Naive thymus-derived CD4-positive, alpha-beta T cell (primary cell): ENCODE measurements at regions not wholly inside any gene's neighbourhood (a gene's known extent, or its start where the extent isn't known, plus 50 kb on each side); places are given as distances from the start of the nearest gene placed in this dataset.

ENCODE experiments used
- ATAC-seq: fragments of 150-1000 bp; cut with Tn5 transposase; 2 replicates; pipeline ENCODE4 v1.10.0; 2021; ENCODE audit warnings: mild to moderate bottlenecking, moderate library complexity
- CTCF ChIA-PET: fragments of 350-600 bp; sonication (Branson Sonifier 250); formaldehyde crosslinking; loops from one replicate; lab custom pipeline; 2021; ENCODE audit warnings: antibody characterized with exemption; lab: Charles Lee
- POLR2A ChIA-PET: fragments of 350-600 bp; sonication (Branson Sonifier 250); formaldehyde crosslinking; loops from one replicate; lab custom pipeline; 2021; ENCODE audit warnings: antibody characterized with exemption, inconsistent platforms; lab: Charles Lee
- DNase-seq, 9 donors: peaks; one replicate each; pipeline versions ENCODE4 v3.0.0 to v3.0.0-alpha.2; 2020 to 2022; ENCODE audit warnings: mixed read lengths in 1 of 9
- H3K27ac ChIP-seq: one replicate; pipeline ENCODE4 v1.7.0; 2013; ENCODE audit warnings: mild to moderate bottlenecking, low read depth, low read length, moderate library complexity
- H3K27me3 ChIP-seq, 2 donors: one replicate each; pipeline ENCODE4 v1.7.0; 2013; ENCODE audit warnings: low read length in 2 of 2, mild to moderate bottlenecking in 2 of 2, moderate library complexity in 2 of 2; ENCODE audit not compliant: control insufficient read depth in 2 of 2, insufficient read depth in 2 of 2
- H3K36me3 ChIP-seq, 3 experiments: 1 replicate in 2 of 3; 2 replicates in 1 of 3; pipeline ENCODE4 v1.7.0; 2013; ENCODE audit warnings: low read length in 3 of 3, mild to moderate bottlenecking in 3 of 3, moderate library complexity in 1 of 3; ENCODE audit not compliant: insufficient read depth in 3 of 3, control insufficient read depth in 2 of 3
- H3K4me1 ChIP-seq, 2 donors: one replicate each; pipeline ENCODE4 v1.7.0; 2013; ENCODE audit warnings: low read length in 2 of 2, mild to moderate bottlenecking in 2 of 2, moderate library complexity in 1 of 2; ENCODE audit not compliant: control insufficient read depth in 2 of 2, insufficient read depth in 2 of 2
- H3K4me3 ChIP-seq: 2 replicates; pipeline ENCODE4 v1.7.0; 2013; ENCODE audit warnings: mild to moderate bottlenecking, low read length
- H3K9me3 ChIP-seq, 3 experiments: 1 replicate in 2 of 3; 2 replicates in 1 of 3; pipeline ENCODE4 v1.7.0; 2013; ENCODE audit warnings: low read length in 3 of 3; ENCODE audit not compliant: control insufficient read depth in 2 of 3
- H3K27ac Mint-ChIP-seq, 9 donors: one replicate each; pipeline ENCODE4 v1.8.0; 2020 to 2022; ENCODE audit warnings: mixed read lengths in 9 of 9, mild to moderate bottlenecking in 8 of 9, moderate library complexity in 5 of 9, inconsistent platforms in 2 of 9
- H3K27me3 Mint-ChIP-seq, 5 donors: one replicate each; pipeline ENCODE4 v1.8.0; 2021 to 2022; ENCODE audit warnings: mixed read lengths in 5 of 5, mild to moderate bottlenecking in 1 of 5
- H3K36me3 Mint-ChIP-seq, 5 donors: one replicate each; pipeline ENCODE4 v1.8.0; 2020 to 2022; ENCODE audit warnings: mixed read lengths in 5 of 5, mild to moderate bottlenecking in 3 of 5, inconsistent platforms in 1 of 5
- H3K4me1 Mint-ChIP-seq, 7 donors: one replicate each; pipeline ENCODE4 v1.8.0; 2020 to 2022; ENCODE audit warnings: mixed read lengths in 7 of 7, mild to moderate bottlenecking in 3 of 7, inconsistent platforms in 1 of 7
- H3K4me3 Mint-ChIP-seq, 10 donors: one replicate each; pipeline ENCODE4 v1.8.0; 2020 to 2022; ENCODE audit warnings: mild to moderate bottlenecking in 10 of 10, mixed read lengths in 10 of 10, moderate library complexity in 6 of 10, inconsistent platforms in 2 of 10
- H3K9me3 Mint-ChIP-seq, 11 donors: one replicate each; pipeline ENCODE4 v1.8.0; 2020 to 2022; ENCODE audit warnings: mixed read lengths in 11 of 11, mild to moderate bottlenecking in 4 of 11, inconsistent platforms in 1 of 11, moderate library complexity in 1 of 11
- intact Hi-C, 2 donors: fragments of 100-400 bp; cut with micrococcal nuclease; formaldehyde crosslinking; loops; one replicate each; pipeline ENCODE4 v1.15.1; 2023

DNA sequence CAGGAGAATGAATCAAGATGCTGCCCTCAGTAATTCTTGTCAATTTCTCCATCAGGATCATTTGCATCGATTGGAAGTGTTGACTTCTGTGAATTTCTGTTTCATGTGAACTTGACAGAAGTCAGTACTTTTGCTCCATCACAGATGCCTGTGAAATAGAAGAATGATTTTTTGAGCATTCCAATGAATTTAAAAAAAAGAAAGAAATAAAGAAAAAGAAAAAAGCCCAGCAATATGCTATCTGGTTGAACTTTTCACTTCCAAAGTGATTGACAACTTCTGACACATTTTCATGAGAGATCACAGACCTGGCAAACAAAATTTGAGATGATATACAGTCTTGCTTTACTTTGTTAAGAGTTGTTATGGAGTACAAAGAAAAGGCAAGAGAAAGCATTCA is 175.3 kb downstream of the RWDD3 start:
- Histone ChIP-seq H3K36me3 (no peaks in the 10 kb centered on the region), H3K4me1 (no peaks in the 10 kb centered on the region), H3K9me3 (no peaks in the 10 kb centered on the region), H3K4me3 (no peak overlapping the region), H3K27ac (no peak overlapping the region), H3K27me3 (no peaks in the 10 kb centered on the region)
- Mint-ChIP-seq H3K4me1 (no peaks in the 10 kb centered on the region), H3K9me3 (peaks cover 0 to 10% (median 3%) of the 10 kb centered on the region in 11 donors), H3K27me3 (peaks cover 0 to 16% (median 13%) of the 10 kb centered on the region in 5 donors), H3K36me3 (no peaks in the 10 kb centered on the region), H3K27ac (no peak overlapping the region), H3K4me3 (no peak overlapping the region)
- no peak for DNase-seq
- ChIA-PET CTCF (no interaction called here), POLR2A (no interaction called here)
- ATAC-seq, result no peak
- intact Hi-C loops, result no loop called here

DNA sequence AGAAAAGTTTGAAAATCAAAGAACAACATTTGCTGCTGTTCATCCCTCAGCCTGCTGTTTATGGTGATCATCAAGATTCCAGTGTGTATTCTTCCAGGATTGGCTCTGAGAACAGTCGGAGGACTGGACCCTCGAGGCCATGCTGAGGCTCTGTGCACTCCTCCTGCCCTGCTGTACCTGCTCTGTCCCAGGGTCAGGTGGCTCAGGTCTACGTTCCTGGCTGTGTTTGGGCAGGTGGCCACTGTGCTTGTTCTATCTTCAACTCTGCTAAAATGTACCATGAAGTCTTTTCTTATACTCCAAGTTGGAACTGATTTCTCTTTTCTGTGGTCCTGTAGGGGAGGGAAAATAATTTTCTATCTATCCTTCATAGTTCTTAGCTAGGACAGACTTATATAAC is 175.9 kb downstream of the RWDD3 start:
- Histone ChIP-seq H3K27me3 (no peaks in the 10 kb centered on the region), H3K9me3 (no peaks in the 10 kb centered on the region), H3K4me1 (no peaks in the 10 kb centered on the region), H3K4me3 (no peak overlapping the region), H3K27ac (no peak overlapping the region), H3K36me3 (no peaks in the 10 kb centered on the region)
- Mint-ChIP-seq H3K27ac (no peak overlapping the region), H3K36me3 (no peaks in the 10 kb centered on the region), H3K4me3 (no peak overlapping the region), H3K27me3 (peaks cover 0 to 18% (median 13%) of the 10 kb centered on the region in 5 donors), H3K4me1 (no peaks in the 10 kb centered on the region), H3K9me3 (peaks cover 0 to 9% (median 3%) of the 10 kb centered on the region in 11 donors)
- DNase-seq (no peak), ATAC-seq (no peak)
- intact Hi-C loops, result no loop called here
- CTCF ChIA-PET, result no interaction called here
- POLR2A ChIA-PET, result no interaction called here

DNA sequence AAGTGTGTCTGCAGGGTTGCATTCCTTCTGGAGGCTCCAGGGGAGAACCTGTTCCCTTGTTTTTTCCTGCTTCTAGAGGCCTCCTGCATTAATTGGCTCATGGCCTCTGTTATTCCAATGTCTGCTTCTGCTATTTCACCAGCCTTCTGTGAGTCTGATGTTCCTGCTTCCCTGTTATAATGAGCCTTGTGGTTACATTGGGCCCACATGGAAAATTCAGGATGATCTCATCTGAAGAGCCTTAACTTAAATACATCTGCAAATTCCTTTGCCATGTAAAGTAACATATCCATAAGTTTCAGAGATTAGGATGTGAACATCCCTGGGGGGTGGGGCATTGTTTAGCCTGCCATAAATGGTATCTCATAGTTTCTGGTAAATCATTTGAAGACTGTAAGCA is 181.1 kb downstream of the RWDD3 start:
- no peak overlapping the region for H3K4me3 ChIP-seq
- H3K4me1 ChIP-seq, result no peaks in the 10 kb centered on the region
- no peaks in the 10 kb centered on the region for H3K9me3 ChIP-seq
- H3K27ac ChIP-seq, result no peak overlapping the region
- H3K4me1 Mint-ChIP-seq, result peaks cover 0 to 1% (median 0%) of the 10 kb centered on the region in 7 donors
- no peaks in the 10 kb centered on the region for H3K36me3 ChIP-seq
- intact Hi-C loops, result no loop called here
- H3K4me3 Mint-ChIP-seq, result no peak overlapping the region
- CTCF ChIA-PET, result no interaction called here
- no peak overlapping the region for H3K27ac Mint-ChIP-seq
- peaks cover 0 to 6% (median 5%) of the 10 kb centered on the region in 5 donors for H3K27me3 Mint-ChIP-seq
- ATAC-seq, result no peak
- H3K36me3 Mint-ChIP-seq, result no peaks in the 10 kb centered on the region
- no peak for DNase-seq
- H3K27me3 ChIP-seq, result no peaks in the 10 kb centered on the region
- peaks cover 0 to 7% (median 0%) of the 10 kb centered on the region in 11 donors for H3K9me3 Mint-ChIP-seq
- POLR2A ChIA-PET, result no interaction called here

DNA sequence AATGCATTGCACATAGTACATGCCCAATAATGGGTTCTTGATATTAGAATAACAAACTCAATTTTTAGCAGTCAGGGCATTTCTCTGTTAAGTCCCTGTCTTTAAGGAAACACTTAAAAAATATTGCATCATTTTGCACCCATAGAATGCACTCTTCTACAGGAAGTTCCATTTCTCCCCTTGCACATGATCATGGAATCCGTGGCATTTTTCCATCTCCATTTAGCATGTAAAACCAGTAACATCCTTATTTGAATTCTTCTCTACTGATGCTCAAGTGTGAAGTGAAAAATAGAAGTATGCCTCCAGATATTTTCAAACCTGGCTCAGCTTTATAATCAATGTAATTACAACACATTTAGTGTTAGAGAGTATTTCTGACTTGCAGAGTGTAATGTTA is 192.8 kb downstream of the RWDD3 start:
- intact Hi-C loops, result no loop called here
- Histone ChIP-seq H3K9me3 (no peaks in the 10 kb centered on the region), H3K4me1 (no peaks in the 10 kb centered on the region), H3K27me3 (no peaks in the 10 kb centered on the region), H3K4me3 (no peak overlapping the region), H3K36me3 (no peaks in the 10 kb centered on the region), H3K27ac (no peak overlapping the region)
- ChIA-PET POLR2A (no interaction called here), CTCF (no interaction called here)
- Mint-ChIP-seq H3K27ac (no peak overlapping the region), H3K27me3 (peaks cover 0 to 4% (median 0%) of the 10 kb centered on the region in 5 donors), H3K4me1 (no peaks in the 10 kb centered on the region), H3K36me3 (no peaks in the 10 kb centered on the region), H3K9me3 (peaks cover 0 to 9% (median 5%) of the 10 kb centered on the region in 11 donors), H3K4me3 (no peak overlapping the region)
- DNase-seq, result no peak
- no peak for ATAC-seq

DNA sequence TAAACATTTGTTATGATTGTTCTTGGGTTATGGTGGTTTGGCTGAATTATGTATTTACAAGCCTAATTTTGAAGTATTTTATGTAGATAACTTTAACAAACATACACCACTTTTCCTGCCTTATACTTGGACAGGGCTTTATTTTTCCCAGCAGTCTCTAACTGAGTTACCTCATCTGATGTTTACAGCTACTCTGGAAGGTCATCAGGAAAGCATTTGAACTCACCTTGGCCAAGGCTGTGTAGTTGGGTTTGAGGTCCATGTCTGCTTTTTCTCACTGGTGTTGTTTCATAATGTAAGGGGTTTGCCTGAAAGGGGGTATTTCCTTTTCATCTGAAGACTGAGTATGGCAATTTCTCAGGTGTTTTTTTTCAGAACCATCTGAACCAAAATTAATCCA is 193.5 kb downstream of the RWDD3 start:
- H3K4me1 Mint-ChIP-seq, result no peaks in the 10 kb centered on the region
- intact Hi-C loops, result no loop called here
- DNase-seq (no peak), ATAC-seq (no peak)
- peaks cover 0 to 4% (median 0%) of the 10 kb centered on the region in 5 donors for H3K27me3 Mint-ChIP-seq
- CTCF ChIA-PET, result no interaction called here
- peaks cover 0 to 9% (median 3%) of the 10 kb centered on the region in 11 donors for H3K9me3 Mint-ChIP-seq
- no peak overlapping the region for H3K4me3 Mint-ChIP-seq
- H3K27ac ChIP-seq, result no peak overlapping the region
- H3K27me3 ChIP-seq, result no peaks in the 10 kb centered on the region
- no peak overlapping the region for H3K4me3 ChIP-seq
- POLR2A ChIA-PET, result no interaction called here
- H3K36me3 Mint-ChIP-seq, result no peaks in the 10 kb centered on the region
- no peaks in the 10 kb centered on the region for H3K36me3 ChIP-seq
- no peaks in the 10 kb centered on the region for H3K4me1 ChIP-seq
- H3K27ac Mint-ChIP-seq, result no peak overlapping the region
- H3K9me3 ChIP-seq, result no peaks in the 10 kb centered on the region

DNA sequence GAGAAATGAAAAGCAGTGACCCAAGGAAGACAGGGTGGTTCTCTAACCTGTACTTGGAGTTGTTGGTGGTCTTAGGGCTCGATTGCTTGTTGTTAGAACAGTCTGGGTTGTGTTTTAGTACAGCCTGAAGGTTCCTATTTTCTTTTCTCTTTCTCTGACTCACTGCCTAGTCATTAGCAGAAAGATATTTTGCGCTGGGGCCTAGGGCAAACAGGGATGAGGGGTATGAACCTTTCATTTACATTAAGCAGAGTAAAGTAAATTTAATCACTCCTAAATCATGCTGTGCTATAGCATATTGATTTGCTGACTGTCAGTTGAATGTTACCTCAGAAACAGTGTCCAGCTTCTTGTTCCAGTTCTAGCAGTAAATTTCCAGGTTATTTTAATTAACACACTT is 197.2 kb downstream of the RWDD3 start:
- ChIA-PET POLR2A (no interaction called here), CTCF (no interaction called here)
- no peak overlapping the region for H3K4me3 ChIP-seq
- H3K4me3 Mint-ChIP-seq, result no peak overlapping the region
- no peaks in the 10 kb centered on the region for H3K27me3 ChIP-seq
- no peaks in the 10 kb centered on the region for H3K9me3 ChIP-seq
- H3K27ac Mint-ChIP-seq, result no peak overlapping the region
- H3K4me1 Mint-ChIP-seq, result no peaks in the 10 kb centered on the region
- H3K9me3 Mint-ChIP-seq, result peaks cover 0 to 6% (median 0%) of the 10 kb centered on the region in 11 donors
- DNase-seq, result no peak
- no peaks in the 10 kb centered on the region for H3K36me3 ChIP-seq
- H3K27me3 Mint-ChIP-seq, result peaks cover 0 to 5% (median 4%) of the 10 kb centered on the region in 5 donors
- H3K27ac ChIP-seq, result no peak overlapping the region
- intact Hi-C loops, result no loop called here
- H3K4me1 ChIP-seq, result no peaks in the 10 kb centered on the region
- ATAC-seq, result no peak
- no peaks in the 10 kb centered on the region for H3K36me3 Mint-ChIP-seq

DNA sequence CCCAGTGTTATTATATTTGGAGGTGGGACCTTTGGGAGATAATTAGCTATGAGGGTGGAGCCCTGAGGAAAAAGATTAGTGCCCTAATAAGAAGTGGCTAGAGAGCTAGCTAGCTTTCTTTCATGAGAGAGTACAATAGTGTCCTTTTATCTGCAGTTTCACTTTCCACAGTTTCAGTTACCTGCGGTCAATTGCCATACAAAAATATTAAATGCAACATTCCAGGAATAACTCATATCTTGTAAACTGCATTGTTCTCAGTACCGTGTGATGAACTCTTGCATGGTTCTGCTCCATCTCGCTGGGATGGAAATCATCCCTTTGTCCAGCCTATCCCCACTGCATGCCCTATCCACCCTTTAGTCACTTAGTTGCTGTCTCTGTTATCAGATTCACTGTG is 201.6 kb downstream of the RWDD3 start:
- POLR2A ChIA-PET, result no interaction called here
- H3K27me3 ChIP-seq, result peaks cover 0 to 3% of the 10 kb centered on the region in 2 donors
- H3K4me1 ChIP-seq, result no peaks in the 10 kb centered on the region
- no peaks in the 10 kb centered on the region for H3K36me3 ChIP-seq
- ATAC-seq (no peak), DNase-seq (no peak)
- Mint-ChIP-seq H3K4me1 (no peaks in the 10 kb centered on the region), H3K36me3 (no peaks in the 10 kb centered on the region), H3K9me3 (peaks cover 0 to 3% (median 0%) of the 10 kb centered on the region in 11 donors), H3K27ac (no peak overlapping the region), H3K4me3 (no peak overlapping the region), H3K27me3 (peaks cover 0 to 9% (median 0%) of the 10 kb centered on the region in 5 donors)
- H3K9me3 ChIP-seq, result no peaks in the 10 kb centered on the region
- intact Hi-C loops, result no loop called here
- no peak overlapping the region for H3K27ac ChIP-seq
- CTCF ChIA-PET, result no interaction called here
- no peak overlapping the region for H3K4me3 ChIP-seq
